Endothelial cell of umbilical vein (primary cell): ENCODE measurements at regions not wholly inside any gene's neighbourhood (a gene's known extent, or its start where the extent isn't known, plus 50 kb on each side); places are given as distances from the start of the nearest gene placed in this dataset.

Source experiments
- BruUV-seq: library from RNA; stranded (reverse); fragments of 400-500 nt; replicated peaks from 2 replicates; lab custom pipeline; 2021; lab: Mats Ljungman, UMichigan
- CTCF ChIA-PET: fragments of 300-600, 350-600 bp; sonication (Branson Sonifier 250); formaldehyde crosslinking; loops from one replicate; lab custom pipeline; 2021; ENCODE audit warnings: antibody characterized with exemption, inconsistent platforms; lab: Charles Lee
- POLR2A ChIA-PET: fragments of 300-600, 350-600 bp; sonication (Branson Sonifier 250); formaldehyde crosslinking; loops from one replicate; lab custom pipeline; 2021; ENCODE audit warnings: antibody characterized with exemption, inconsistent platforms; lab: Charles Lee
- DNase-seq: peaks from one replicate; pipeline ENCODE4 v3.0.0-alpha.2; 2011; ENCODE audit warnings: low read depth, low spot score
- FAIRE-seq: peaks from 2 replicates; lab custom pipeline; 2011; peaks lifted over from hg19 to GRCh38; lab: Jason Lieb, UNC
- H2AFZ ChIP-seq: 2 replicates; pipeline ENCODE4 v1.6.0; 2012; ENCODE audit warnings: low read depth, low read length, control low read depth, inconsistent platforms
- H3K27ac ChIP-seq: 2 replicates; pipeline ENCODE4 v1.5.1; 2011; ENCODE audit warnings: low read depth, mild to moderate bottlenecking, control low read depth, low read length, moderate library complexity; ENCODE audit not compliant: insufficient read depth
- H3K27me3 ChIP-seq, 2 experiments: 2 replicates each; pipeline versions ENCODE4 v1.6.0 to v1.6.1; 2011; ENCODE audit warnings: low read length in 2 of 2, mixed read lengths in 1 of 2; ENCODE audit not compliant: control insufficient read depth in 2 of 2, insufficient read depth in 2 of 2
- H3K36me3 ChIP-seq, 2 experiments: 2 replicates in 1 of 2; 3 replicates in 1 of 2; pipeline ENCODE4 v1.5.1; 2011; ENCODE audit warnings: low read length in 2 of 2, mild to moderate bottlenecking in 1 of 2, moderate library complexity in 1 of 2; ENCODE audit not compliant: control insufficient read depth in 2 of 2, insufficient read depth in 2 of 2; ENCODE audit errors: extremely low read depth in 1 of 2
- H3K4me1 ChIP-seq: 3 replicates; pipeline ENCODE4 v1.5.1; 2011; ENCODE audit warnings: mild to moderate bottlenecking, low read length; ENCODE audit not compliant: control insufficient read depth, insufficient read depth; ENCODE audit errors: extremely low read depth
- H3K4me2 ChIP-seq: 2 replicates; pipeline ENCODE4 v1.6.1; 2011; ENCODE audit warnings: low read length, control low read depth, mixed read lengths; ENCODE audit not compliant: insufficient read depth
- H3K4me3 ChIP-seq, 3 experiments: fragments of 200-600 bp in 1 of 3; sonication (generic), shearing (Covaris generic) in 1 of 3; replicated peaks in 1 of 3; 2 replicates each; pipeline ENCODE4 v1.5.1; 2011 to 2016; ENCODE audit warnings: control low read depth in 3 of 3, low read length in 3 of 3, mild to moderate bottlenecking in 2 of 3, inconsistent platforms in 1 of 3, low read depth in 1 of 3, moderate library complexity in 1 of 3; ENCODE audit not compliant: insufficient read depth in 1 of 3
- H3K79me2 ChIP-seq: 2 replicates; pipeline ENCODE4 v1.6.0; 2012; ENCODE audit warnings: low read length, inconsistent platforms; ENCODE audit not compliant: control insufficient read depth, insufficient read depth
- H3K9ac ChIP-seq: replicated peaks from 2 replicates; pipeline ENCODE3; 2011; ENCODE audit warnings: low read length, control low read depth; ENCODE audit not compliant: insufficient read depth; ENCODE audit errors: extremely low read depth
- H3K9me1 ChIP-seq: replicated peaks from 3 replicates; pipeline ENCODE4 v1.6.0; 2011; ENCODE audit warnings: mild to moderate bottlenecking, low read length; ENCODE audit not compliant: control insufficient read depth, insufficient read depth; ENCODE audit errors: extremely low read depth
- H3K9me3 ChIP-seq: replicated peaks from 2 replicates; pipeline ENCODE4 v1.5.1; 2012; ENCODE audit warnings: low read length, inconsistent platforms; ENCODE audit not compliant: control insufficient read depth, insufficient read depth
- H4K20me1 ChIP-seq: replicated peaks from 2 replicates; pipeline ENCODE3; 2011; ENCODE audit warnings: mild to moderate bottlenecking, low read length; ENCODE audit not compliant: control insufficient read depth, insufficient read depth; ENCODE audit errors: extremely low read depth
- CTCF ChIP-seq, 2 donors: IDR thresholded peaks; 1 replicate in 1 of 2; 2 replicates in 1 of 2; pipeline ENCODE4 v1.5.1; 2011; ENCODE audit warnings: low read length in 2 of 2, mild to moderate bottlenecking in 2 of 2, moderate library complexity in 2 of 2, control low read depth in 1 of 2, inconsistent platforms in 1 of 2, low read depth in 1 of 2; ENCODE audit not compliant: insufficient read depth in 1 of 2; ENCODE audit errors: extremely low read depth in 1 of 2
- EZH2 ChIP-seq: IDR thresholded peaks from 2 replicates; pipeline ENCODE4 v1.6.1; 2012; ENCODE audit warnings: borderline replicate concordance, low read depth, mild to moderate bottlenecking, moderate library complexity, low read length, inconsistent platforms; ENCODE audit not compliant: severe bottlenecking
- FOS ChIP-seq: IDR thresholded peaks from 2 replicates; pipeline ENCODE4 v1.6.1; 2011; ENCODE audit warnings: mild to moderate bottlenecking, low read length, moderate library complexity, borderline replicate concordance; ENCODE audit not compliant: insufficient read depth
- GATA2 ChIP-seq: IDR thresholded peaks from 2 replicates; pipeline ENCODE4 v1.7.0; 2011; ENCODE audit warnings: low read depth, mild to moderate bottlenecking, moderate library complexity, mixed read lengths, low read length; ENCODE audit not compliant: insufficient read length, insufficient read depth
- JUN ChIP-seq: IDR thresholded peaks from 2 replicates; pipeline ENCODE4 v1.6.1; 2011; ENCODE audit warnings: borderline replicate concordance, low read depth; ENCODE audit not compliant: insufficient read length, insufficient read depth
- MYC ChIP-seq: IDR thresholded peaks from one replicate; pipeline ENCODE4 v1.6.1; 2011; ENCODE audit warnings: mild to moderate bottlenecking, low read depth, low read length
- POLR2A ChIP-seq: IDR thresholded peaks from 2 replicates; pipeline ENCODE4 v1.6.1; 2012; ENCODE audit warnings: low read depth, mild to moderate bottlenecking, control low read depth, low read length
- POLR2AphosphoS5 ChIP-seq: IDR thresholded peaks from 2 replicates; pipeline ENCODE4 v1.6.1; 2012; ENCODE audit warnings: low read depth, mild to moderate bottlenecking, control low read depth, low read length, moderate library complexity; ENCODE audit not compliant: insufficient read depth
- dilution Hi-C: fragments of 300-500 bp; cut with MboI; formaldehyde crosslinking; loops from one replicate; pipeline ENCODE4 v1.15.0; 2019; ENCODE audit warnings: low sequenced_read_pairs; ENCODE audit not compliant: extremely low pct_ligation_motif_present
- intact Hi-C: fragments of 100-400 bp; cut with micrococcal nuclease; formaldehyde crosslinking; loops from one replicate; pipeline ENCODE4 v1.10.0; 2022
- TF ChIP-seq, protein P1 (sequence below): IDR thresholded peaks from 2 replicates; pipeline ENCODE4 v1.6.1; 2011; ENCODE audit not compliant: insufficient read depth, insufficient read length

GRCh38 chr6:145327586-145327985 is 407.7 kb downstream of the EPM2A start:
- Histone ChIP-seq H2AFZ (no peak overlapping the region), H3K9ac (no peak overlapping the region), H3K4me2 (no peak overlapping the region), H3K9me1 (no peaks in the 10 kb centered on the region), H3K27ac (no peak overlapping the region), H3K79me2 (no peaks in the 10 kb centered on the region), H3K36me3 (no peaks in the 10 kb centered on the region), H3K27me3 (no peaks in the 10 kb centered on the region), H3K4me3 (no peak overlapping the region), H3K9me3 (no peaks in the 10 kb centered on the region), H3K4me1 (no peaks in the 10 kb centered on the region), H4K20me1 (no peaks in the 10 kb centered on the region)
- dilution Hi-C loops (no loop called here), intact Hi-C loops (no loop called here)
- DNase-seq, result no peak
- BruUV-seq, result no TSS peak
- TF ChIP-seq MYC (no peak), JUN (no peak), EZH2 (no peak), POLR2AphosphoS5 (no peak), GATA2 (no peak), FOS (no peak), POLR2A (no peak), CTCF (IDR thresholded peaks at IDR 0.05; ENCODE audit: extremely low read depth in 1 of 2, insufficient read depth in 1 of 2, low read depth in 1 of 2, low read length in 2 of 2) (no peak)
- TF ChIP-seq, protein P1, sequence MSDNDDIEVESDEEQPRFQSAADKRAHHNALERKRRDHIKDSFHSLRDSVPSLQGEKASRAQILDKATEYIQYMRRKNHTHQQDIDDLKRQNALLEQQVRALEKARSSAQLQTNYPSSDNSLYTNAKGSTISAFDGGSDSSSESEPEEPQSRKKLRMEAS, result no peak
- POLR2A ChIA-PET, result no interaction called here
- no peak for FAIRE-seq
- CTCF ChIA-PET, result no interaction called here
